TTC549 (cell line): ENCODE measurements at regions not wholly inside any gene's neighbourhood (a gene's known extent, or its start where the extent isn't known, plus 50 kb on each side); places are given as distances from the start of the nearest gene placed in this dataset.

Experiments
- FAIRE-seq: peaks from 2 replicates; lab custom pipeline; 2012; peaks lifted over from hg19 to GRCh38; lab: Jason Lieb, UNC

DNA sequence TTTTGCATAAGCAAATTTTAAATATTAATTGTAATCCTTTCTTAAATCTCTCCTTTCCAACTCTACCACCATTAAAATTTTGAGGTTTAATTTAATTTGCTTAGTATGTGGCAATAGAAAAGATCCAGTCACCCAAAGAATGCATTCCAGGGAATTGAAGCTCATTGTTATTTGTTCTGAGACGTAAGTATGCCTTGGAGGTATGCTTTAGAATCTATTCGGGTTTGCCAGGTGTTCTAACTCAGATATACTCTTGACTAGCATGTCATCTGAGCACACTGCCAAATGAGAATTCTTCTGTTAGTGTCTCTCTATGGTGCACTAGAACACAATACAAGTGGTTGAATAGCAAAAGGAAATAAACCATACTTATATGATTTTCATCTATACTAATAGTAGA is 813.6 kb upstream of the ADGRL2 start:
- no peak for FAIRE-seq

DNA sequence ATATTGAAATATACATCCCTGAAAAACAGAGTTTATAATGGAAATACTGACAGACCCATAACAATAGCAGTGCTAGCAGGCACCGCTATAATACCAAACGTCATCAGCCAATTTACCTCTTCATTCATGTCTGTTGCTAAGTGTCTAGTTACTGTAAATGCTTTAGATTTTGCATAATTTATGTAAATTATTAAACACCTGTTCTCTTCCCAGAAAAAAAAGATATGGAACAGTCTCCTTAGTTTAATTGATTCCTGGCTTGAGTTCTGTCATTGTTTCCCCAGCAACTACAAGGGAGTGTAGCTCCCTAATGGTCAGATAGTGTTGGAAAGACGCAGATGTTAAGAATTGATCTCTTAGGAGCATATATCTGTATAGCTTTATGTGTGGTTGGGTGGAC is 817.9 kb upstream of the ADGRL2 start:
- no peak for FAIRE-seq

DNA sequence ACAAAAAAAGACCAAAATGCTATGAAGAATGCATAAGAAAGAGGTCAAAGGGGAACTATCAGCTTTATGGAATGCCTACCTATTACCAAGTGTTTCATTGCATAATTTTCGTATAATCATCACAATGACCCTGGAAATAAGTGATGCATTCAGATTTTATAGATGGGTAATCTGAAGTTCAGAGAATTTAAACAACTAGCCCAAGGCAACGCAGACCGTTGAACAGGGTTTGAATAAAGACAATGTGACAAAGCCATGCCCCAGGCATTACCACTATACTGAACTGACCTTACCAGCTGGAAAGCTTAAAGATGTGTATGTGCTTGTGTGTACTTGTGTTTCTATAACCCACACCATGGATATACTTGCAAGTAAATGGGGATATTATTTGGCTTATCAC is 827.6 kb upstream of the ADGRL2 start:
- no peak for FAIRE-seq

DNA sequence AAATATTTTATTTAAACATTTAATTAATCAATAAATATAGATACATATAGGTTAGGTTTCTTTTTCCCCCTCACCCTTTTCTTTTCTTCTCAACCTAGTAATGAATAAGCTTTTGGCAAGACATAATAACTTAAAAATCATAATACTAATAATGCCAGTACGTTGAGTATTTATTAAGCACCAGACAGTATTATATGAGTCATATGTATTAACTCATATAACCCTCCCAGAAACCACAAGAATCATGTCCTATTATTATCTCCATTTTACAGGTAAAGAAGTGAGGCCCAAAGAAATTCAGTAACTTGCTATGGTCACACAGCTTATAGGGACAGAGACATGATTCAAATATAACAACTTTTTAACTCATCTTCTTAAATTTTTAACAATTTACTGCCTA is 834.5 kb upstream of the ADGRL2 start:
- no peak for FAIRE-seq

DNA sequence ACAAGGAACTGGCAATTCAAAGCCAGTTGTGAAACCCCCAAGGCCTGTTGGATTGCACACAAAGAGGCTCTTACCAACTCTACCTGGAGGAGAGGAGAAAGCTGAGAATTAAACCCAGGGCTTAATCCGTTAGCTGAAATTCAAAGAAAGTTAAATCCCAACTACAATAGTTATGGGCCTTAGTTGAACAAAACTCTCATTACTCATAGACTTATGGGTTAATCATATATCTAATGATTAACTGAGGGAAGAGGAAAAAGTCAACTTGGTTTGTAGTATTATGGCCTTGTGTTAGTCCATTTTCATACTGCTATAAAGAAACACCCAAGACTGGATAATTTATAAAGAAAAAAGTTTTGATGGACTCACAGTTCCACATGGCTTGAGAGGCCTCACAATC is 838.2 kb upstream of the ADGRL2 start:
- FAIRE-seq, result no peak

DNA sequence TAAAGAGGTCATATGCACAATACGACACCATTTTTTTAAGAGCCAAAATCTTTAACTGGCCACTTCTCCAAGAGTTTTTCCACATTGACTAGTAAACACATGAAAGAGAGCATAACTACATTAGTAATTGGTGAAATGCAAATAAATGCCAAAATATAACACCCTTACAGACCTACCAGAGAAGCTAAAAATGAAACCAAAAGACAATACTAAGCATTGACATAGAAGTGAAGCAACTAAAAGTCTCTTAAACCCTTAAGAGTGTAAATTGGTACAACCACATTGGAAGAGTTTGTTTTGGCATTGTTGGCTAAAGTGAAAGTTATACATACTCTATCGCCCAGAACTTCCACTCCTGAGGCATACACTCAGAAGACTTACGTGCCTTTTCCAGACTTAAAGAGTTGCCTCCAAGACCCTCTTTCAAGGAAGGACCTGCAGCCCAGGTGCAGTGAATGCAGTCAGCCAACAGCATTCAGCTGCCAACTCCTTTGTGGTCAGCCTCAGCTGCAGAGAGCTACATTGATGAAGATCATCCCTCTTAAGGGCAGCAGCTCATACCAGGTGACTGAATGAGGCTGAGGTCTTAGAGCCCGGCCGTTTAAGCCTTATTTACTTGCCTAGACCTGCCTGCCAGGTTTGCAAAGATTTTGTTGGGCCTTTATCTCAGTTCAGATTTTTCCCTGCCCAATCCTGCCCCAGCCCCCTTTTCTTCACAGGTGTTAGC is 839.1 kb upstream of the ADGRL2 start:
- no peak for FAIRE-seq

DNA sequence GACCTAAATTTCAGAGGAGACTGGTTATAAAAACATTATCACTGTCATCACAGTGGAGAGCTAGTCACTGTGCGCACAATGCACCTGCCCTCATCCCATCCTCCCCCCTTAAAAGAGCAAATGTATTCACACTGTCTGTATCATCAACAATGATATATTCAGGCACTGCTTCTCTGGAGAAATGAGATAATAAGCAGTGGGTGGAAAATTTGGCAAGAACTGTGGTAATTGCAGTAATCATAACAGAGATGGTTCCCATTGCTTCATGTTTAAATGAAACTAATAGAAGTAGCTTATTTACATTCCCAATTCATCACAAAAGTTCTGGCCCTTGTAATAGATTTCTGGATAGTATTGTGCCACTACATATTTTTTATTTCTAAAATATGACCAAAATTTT is 867.4 kb upstream of the ADGRL2 start:
- no peak for FAIRE-seq

DNA sequence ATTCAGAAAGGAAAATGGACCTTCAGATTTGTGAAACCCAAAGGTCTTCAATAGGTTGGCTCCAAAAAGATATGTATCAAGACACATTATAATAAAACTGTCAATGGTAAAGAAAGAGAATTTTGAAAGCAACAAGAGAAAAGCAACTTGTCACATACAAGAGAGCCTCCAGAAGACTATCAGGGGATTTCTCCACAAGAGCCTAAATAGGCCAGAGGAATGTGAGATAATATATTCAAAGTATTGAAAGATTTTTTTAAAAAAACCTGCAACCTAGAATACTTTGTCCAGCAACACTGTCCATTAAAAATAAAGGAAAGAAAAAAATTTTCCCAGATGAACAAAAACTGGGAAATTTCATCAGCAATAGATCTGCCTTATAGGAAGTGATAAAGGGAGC is 869.6 kb upstream of the ADGRL2 start:
- FAIRE-seq, result no peak

DNA sequence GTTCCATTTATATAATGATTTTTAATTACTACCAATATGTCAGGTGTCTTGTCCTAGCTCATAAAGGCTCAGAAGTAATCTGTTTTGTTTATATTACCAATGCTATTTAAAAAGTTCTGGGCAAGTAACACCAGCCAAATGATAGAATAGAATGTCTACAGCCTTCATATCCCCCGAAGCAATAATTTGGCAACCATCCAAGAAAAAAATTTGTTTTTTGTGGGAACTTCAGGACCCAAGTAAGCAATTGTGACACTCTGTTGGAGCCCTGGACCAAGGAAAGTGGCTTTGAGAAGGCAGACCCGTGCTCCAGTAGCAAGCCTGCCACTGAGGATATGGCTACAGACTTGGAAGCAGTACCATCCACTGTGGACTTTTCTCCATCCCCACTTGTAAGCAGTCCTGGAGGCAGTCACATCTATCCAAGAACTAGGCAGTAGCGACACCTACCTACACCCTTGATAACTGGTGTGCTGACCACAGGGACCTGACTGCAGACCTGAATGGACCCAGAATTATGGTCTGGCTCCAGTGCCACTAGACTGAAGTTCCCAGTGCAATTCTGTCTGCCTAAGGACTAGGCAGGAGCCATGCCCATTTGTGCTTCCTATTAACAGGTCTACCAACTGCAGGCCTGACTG is 870.7 kb upstream of the ADGRL2 start:
- FAIRE-seq, result no peak

DNA sequence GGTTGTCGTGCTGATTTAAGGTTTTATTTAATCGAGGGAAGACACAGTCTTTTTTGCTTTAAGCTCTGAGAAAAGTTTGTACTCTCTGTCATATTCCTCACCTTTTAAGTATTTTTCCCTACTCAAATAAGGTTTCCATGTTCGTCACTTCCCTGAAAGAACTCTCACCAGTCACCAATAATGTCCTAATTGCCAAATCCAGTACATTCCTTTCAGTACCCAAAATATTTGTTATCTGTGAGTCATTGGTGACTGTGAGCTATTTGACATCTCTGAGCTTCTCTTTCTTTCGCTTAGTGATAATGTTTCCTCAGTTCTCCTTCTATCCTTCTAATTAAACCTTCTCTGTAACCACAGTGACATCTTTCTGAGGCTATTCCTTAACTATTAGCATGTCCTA is 874.2 kb upstream of the ADGRL2 start:
- FAIRE-seq, result no peak

DNA sequence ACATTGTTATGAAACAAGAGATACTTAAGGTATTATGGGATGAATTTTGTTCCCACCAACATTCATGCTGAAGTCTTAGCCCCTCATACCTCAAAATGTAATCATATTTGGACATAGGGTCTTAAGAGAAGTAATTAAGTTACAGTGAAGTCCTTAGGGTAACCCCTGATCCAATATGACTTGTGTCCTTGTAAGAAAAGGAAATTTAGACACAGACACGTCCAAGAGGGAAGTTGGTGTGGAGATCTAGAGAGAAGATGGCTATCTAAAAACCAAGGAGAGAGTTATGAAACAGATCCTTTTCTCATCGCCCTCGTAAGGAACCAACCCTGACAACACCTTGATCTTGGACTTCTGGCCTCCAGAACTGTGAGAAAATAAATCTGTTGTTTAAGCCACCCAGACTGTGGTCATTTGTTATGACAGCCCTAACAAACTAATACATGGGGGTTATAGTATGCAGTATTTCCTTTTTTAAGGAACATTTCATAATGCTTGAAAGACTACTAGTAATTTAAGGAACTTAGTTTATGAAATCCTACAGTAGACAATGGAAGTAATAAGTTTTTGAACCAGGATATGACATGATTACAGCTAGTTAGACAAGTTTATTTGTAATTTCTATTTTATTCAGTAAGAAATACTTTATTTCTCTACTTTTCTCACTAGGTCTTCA is 875.5 kb upstream of the ADGRL2 start:
- FAIRE-seq, result no peak

DNA sequence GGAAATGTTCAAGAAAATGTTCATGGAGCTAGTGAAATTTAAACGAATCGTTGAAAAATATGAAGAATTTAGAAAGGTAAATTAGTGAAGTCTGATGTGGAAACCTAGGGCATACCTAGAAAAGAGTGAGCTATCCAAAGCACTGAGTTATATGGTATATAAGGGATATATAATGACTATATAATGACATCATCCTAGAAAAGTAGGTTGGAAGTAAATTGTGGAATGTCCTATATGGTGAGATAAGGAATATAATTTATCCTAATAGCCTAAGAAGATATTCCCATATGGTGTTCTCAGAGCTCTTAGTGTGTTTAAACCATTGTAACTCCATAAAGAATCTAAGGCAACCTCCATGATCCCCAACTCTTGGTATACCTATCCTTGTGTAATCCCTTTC is 876.4 kb upstream of the ADGRL2 start:
- FAIRE-seq, result no peak

DNA sequence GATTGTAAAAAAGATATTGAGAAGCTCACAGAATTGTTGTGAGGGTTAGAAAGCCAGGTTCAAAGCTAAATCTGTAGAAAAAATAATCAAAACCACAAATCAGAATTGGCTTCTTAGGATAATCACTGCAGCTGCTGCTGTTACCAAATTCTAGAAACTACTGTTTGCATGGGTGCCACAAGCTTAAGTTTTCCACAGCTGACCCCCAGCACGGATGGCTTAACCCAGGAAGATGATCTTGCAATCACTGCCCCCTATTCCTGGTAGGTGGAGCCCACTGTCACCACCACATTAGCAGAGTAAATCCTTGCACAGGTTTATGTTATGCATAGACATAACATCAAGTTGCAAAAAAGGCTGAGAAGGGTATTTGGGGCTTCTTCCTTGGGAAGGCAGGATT is 877.8 kb upstream of the ADGRL2 start:
- FAIRE-seq, result no peak

DNA sequence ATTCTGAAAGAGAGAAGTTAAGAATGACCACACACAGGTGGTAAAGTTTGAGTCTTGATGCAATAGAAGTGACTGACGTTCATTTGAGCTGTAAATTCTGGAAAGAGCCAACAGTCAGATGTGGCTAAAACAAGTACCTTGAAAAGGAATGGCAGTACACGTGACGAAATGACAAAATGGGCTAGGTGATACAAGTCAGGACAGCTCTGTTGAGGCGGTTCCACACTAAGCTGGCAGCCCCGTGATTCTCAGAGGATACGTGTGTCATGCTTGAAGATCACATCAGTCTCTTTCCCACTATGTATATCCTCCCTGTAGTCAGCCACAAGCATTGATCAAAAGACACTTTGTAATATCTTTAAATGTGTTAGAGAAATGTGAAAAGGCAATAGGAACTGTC is 881.3 kb upstream of the ADGRL2 start:
- FAIRE-seq, result no peak

DNA sequence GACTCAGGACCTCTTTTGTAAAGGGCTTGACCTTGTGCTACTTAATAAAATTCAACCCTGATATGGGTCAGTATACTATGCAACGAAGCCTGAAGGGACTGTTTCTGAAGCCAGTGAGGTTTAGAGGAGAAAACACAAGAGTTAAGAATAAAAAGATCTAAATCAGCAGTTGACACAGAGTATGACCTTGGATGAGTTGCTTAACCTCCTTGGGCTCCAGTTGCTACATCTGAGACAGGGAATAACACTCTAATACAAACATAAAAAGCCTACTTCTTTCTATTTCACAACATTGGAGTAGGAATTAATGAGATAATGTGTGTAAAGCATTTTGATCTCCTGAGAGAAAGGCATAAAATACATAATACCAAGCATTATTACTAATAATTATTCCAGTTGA is 882.4 kb upstream of the ADGRL2 start:
- FAIRE-seq, result no peak

DNA sequence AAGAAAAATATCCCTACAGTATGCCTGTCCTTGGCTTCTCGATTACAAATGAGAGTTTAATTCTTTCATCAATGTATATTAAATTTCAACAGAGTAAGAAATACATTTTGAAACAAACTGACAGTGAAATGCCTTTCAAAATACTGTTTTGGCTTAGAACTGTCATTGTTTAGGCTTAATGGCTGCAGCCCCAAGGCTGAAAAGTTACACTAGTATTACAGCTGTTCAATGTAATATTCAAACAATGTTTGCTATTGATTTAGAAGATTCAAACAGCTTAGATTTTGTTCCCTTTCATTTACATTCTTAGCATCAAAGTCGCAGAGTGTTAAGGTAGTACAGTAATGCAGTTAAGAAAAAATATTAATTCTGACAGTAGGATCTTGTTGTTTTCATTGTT is 882.9 kb upstream of the ADGRL2 start:
- FAIRE-seq, result no peak

DNA sequence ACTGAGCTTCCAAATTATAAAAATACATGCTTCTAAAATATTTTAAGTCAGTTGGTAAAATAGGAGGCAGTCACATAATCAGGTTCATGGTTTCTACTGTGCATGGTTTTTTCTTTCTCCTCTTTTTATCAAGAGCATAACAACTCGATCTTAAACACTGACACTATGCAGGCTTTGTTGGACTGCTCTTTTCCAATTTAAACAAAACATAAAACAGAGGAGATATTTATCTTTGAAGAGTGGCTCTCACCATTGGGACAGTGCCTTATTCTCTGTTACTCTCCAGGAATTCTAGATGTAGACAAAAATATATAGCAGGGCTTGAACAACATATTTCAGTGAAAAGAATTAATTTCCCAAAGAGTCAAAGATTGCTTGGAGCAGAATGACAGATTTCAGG is 883.5 kb upstream of the ADGRL2 start:
- no peak for FAIRE-seq

DNA sequence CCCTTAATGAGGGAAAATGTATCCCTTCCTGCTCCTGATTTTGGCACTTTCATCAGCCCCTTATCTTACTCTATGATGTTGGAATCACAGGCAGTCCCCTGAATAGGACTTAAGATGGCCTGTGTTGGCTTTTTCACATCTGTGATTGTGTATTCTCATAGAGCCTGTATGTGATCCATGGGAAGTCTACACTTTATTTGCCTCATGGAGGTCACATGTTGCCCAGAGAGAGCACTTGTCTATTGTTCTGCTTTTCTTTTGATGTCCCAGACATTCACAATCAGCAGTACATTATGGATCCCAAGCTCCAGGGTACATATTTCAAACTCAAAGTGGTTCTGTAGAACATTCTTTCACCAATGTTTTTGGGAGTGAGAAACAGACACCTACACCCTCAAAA is 885.2 kb upstream of the ADGRL2 start:
- FAIRE-seq, result no peak

DNA sequence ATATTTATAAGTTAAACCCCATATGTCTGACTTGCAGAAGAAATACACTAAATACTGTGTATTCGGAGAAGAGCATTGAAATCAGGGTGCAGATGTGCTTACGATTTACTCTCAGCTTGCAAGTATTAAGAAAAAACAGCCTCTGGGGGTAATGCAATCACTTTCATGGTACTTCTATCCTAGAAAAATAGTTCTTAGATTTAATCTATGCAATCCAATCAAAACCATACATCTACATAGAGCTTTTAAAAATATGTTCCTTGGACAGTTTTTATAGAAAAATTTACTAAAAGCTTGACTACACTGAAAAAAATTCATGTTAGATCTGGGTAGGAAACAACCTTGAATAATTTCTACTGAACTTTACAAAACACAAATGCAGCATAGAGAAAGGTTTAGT is 890.3 kb upstream of the ADGRL2 start:
- FAIRE-seq, result no peak

DNA sequence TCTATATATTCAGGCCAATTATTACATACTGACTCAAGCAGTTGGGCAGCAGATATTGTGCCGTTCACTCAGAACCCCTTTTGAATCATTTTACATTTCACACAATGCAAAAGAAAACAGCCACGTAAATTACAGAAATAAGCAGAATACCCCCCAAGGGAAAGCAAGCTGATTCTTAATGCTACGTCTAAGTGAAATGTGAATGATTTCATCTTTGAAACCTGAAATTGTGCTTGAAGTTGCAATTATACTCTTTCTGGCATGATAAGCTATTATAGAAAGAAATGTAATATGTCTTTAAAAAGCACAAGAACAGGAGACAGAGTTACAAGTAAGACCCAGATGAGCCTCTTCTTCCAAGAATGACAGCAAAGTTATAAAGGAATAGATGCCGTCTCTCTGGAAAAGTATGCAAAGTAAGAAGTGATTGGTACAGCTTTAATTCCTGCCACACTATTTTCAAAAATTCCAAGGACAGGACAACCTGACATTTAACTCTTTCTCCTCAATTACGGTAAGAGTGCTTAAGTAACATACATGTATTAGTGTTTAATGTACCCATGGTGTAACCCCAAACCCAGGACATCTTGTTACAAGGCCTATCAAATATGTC is 891.5 kb upstream of the ADGRL2 start:
- no peak for FAIRE-seq

DNA sequence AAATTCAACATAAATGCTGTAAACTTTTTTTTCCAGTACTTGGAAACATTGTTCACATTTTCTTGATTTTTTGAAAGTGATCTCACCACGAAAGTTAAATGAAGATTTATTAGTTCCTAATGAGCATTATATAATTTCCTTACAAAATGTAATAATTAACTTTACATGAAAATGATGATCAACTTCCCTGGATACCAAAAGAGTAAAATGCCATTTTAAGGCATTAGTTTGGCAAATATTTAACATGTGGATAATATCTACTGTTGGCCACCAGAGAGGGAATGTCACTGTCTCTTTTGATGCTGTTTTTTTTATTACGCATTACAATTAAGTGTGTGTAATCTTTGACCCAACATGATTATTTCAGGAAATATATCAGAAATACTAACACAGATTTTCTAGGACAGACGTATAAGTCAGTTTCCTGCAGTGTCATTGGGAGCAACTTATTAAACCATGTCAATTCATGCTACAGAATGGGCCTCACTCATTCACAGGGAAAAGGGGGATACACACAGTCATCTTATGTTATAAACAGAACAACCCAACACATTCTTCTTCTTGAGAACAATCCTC is 903.9 kb upstream of the ADGRL2 start:
- no peak for FAIRE-seq

DNA sequence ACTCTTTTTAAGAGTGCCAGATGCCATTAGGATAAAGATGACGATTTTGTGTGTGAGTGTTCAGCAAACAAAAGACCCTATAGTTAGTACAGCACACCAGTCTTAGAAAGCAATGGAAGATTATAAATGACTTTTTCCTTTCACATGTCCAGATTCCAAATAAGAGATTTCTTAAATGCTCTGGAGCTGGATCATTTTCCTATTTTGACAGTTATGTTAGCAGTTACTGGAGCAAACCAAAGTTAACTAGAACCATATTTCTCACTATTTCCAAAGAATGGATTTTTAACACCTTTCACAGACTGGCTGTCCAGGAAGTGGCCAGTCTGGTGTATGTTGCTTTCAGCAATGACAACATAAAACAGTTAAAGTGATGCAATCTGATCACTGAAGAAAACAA is 905.8 kb upstream of the ADGRL2 start:
- FAIRE-seq, result no peak

DNA sequence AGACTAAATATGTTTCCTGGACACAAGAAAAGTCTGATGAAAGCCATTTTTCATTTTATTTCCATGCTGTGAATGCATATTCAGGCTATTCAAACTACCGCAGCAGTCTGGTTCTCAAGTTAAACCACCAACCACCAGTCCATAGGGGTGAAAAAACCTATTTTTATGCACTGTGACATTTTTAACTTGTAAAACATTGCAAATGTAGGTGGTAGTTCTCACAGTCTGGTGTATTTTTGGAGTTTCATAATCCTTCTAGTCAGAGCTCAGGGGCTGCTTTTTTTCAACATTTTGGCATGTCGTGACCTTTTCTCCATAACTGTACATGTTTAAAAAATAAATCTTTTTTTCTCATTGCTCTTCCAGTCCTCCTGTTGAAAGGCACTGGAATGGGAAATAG is 907.6 kb upstream of the ADGRL2 start:
- FAIRE-seq, result no peak
